ENCODE measurements at regions not wholly inside any gene's neighbourhood (a gene's known extent, or its start where the extent isn't known, plus 50 kb on each side); places are given as distances from the start of the nearest gene placed in this dataset.

DNA sequence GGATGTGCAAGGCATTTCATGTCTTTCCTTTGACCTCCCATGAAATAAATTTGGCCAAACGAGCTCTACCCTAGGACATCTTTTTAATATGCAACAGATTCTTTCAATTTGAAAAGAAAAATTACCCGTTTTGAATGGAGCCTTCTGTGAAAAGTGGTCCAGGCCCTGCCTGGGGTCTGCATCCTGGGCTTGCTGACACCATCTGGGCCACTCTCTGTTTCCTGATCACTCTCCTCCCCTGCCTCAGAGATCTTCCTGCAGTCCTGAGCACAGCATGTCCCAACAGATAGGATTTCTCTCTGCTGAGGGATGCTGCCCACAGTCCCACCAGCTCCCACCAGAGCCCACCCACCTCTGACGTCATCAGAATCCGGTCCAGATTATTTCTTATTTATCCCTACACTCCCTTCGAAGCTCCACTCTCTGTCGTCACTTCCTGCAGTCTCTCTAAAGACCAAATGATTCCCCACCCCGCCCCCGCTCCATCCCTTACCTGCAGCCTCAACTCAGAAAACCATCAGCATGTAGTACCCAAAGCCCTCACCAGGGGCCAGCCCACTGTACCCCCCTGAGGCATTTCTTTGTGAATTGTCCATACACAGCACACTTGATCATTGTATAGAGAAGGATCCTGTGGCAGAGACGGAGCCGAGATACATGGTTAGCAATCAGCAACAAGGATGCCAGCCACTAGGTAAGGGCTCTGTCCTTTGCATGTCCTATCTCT is 192.1 kb upstream of the MGMT start:
- no peak for DNase-seq (ENCODE audit: extremely low read depth in 1 of 2, low read depth in 1 of 2)

DNA sequence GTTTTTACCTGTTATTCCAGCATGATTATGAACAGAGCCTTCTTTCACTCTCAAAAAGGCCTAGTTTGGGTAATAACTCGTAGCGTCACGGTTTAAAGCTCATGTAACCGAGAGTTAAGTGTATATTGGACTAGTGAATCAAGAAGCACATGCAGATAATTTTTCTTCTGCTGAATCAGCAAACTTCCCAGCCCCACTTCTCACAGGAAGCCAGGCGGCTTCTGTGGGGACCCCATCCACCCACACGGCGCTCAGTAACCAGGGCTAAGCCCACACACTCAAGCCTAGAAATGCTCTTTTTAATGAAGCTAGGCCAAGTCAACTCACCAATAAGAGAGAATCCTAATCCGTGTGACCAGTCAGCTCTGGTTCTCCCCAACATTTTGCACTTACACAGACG is 191.2 kb upstream of the MGMT start:
- DNase-seq (ENCODE audit: extremely low read depth in 1 of 2, low read depth in 1 of 2): no peak

DNA sequence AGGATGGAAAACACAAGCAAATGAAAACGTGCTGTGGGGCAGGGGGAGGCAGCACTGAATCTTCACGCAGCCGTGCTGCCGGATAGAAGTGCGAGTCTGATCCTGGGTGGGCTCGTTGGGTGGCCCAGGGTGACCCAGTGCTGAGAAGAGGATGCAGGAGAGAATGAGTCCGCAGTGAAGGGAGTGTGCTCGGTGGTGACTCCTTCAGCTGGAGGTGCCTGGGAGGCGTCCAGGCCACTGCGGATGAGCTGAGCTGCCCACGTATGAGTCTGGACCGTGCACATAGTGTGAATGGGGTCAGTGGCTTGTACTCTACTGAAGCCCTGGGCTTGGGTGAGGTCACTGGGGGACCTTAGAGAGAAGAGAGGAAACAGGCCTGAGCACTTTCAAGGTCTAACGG is 190.0 kb upstream of the MGMT start:
- DNase-seq (ENCODE audit: extremely low read depth in 1 of 2, low read depth in 1 of 2): no peak

DNA sequence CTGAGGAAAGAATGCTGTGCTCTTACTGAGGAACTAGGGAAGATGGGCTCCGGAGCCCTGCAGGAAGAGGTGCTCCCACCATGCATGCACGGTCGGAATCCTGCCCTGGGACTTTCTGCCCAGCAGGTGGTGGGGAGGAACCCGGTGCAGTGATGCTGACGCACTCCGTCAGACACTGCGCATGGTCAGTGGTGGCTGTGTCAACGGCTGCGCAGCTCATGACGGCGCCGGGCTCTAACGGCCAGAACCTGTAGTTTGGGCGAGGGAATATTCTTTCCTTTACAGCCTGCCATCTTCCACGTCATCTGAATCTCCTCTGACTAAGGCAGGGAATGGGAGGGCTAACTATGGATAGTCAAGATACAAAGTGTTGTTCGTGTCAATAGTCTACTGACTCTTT is 189.2 kb upstream of the MGMT start:
- no peak for DNase-seq (ENCODE audit: extremely low read depth in 1 of 2, low read depth in 1 of 2)

DNA sequence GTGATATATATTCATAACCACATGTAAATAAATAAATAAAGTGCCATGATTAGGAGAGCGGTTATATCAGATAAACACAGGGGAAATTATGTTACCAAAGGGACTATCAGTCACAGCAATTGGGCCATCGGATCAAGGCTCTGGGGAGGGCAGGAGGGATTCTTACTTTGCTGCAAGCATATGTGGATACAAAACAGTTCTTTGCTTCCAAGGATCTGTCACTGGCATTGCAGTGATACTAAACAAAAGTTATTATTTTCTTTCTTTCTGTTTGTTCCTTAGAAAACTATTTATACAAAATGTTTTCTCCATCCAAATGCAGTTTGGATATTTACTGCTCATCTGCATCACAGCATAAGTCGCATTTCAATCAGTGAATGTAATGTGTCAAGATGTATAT is 188.4 kb upstream of the MGMT start:
- DNase-seq (ENCODE audit: extremely low read depth in 1 of 2, low read depth in 1 of 2): no peak

DNA sequence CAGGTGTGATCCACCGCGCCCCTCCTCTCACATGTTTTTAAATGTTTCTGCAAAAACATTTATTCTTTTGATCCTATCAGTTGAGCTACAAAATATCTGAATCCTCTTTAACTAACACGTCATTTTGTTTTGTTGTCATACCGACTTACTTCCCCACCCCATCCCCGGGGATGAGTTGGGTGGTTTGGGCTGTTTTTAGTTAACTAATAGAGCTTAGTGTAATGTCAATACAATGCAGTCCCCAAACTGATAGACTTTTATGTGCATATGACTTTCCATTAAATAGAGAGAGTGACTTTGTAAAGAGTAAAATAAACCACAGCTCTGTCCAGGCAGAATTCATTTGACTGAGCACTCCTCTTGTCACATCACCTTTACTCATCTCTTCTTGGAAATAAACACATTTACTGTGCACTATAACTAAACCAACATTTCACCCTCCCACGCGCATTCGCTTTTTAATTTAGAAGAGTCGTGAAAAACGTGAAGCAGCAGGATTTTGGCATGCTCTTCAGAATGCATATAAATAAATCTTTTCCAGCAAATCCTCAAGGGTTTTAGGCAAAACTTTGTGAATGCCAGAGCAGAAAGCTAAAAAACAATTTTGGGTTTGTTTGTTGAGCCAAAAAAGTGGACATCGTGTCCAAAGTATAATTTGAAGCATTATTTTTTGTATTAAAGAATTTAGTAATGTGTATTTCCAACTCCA is 187.4 kb upstream of the MGMT start:
- no peak for DNase-seq (ENCODE audit: extremely low read depth in 1 of 2, low read depth in 1 of 2)

DNA sequence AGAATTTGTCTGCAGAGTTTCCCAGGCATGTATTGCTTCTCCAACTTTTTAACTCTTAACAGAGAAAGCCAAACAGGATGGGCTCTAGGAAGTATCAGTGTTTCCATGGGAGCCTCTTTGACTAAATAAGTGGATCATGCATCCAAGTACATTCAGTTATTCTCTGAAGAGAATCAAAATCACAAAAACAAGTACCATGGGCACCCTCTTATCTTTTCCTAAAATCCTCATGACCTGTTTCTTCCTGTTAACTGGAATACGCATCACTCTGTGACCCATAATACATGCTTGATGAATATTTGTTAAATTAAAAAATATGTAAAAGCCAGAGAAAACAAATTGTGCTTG is 186.9 kb upstream of the MGMT start:
- no peak for DNase-seq (ENCODE audit: extremely low read depth in 1 of 2, low read depth in 1 of 2)

DNA sequence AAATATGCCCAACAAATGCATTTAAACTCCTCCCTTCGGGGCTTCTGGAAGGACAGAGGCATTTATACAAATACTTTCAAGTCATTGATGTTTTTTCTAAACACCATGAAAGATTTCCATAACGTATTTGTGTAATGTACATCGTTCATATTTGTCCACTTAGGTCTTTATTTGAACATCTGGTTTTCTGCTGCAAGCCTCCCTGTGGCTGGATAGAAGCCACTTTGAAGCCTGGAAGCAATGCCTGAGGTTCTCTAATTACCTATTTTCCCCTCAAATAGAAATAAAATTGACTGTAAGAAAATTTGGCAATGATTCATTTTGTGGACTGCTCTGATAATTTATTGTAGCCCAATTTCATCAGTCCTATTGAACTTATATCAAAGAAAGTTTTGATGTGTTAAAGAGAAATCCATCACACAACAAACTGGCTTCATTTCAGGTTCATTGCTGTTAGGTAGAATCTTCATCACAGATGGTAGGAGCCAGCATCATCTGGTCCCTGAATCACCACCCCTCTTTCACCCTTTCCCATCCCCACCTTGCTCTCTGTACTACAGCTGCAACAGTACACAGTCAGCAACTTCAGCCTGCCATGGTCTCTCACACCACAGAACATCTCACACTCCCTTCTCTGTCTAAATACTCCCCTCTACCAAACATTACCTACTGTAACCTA is 186.0 kb upstream of the MGMT start:
- DNase-seq (ENCODE audit: extremely low read depth in 1 of 2, low read depth in 1 of 2): no peak

DNA sequence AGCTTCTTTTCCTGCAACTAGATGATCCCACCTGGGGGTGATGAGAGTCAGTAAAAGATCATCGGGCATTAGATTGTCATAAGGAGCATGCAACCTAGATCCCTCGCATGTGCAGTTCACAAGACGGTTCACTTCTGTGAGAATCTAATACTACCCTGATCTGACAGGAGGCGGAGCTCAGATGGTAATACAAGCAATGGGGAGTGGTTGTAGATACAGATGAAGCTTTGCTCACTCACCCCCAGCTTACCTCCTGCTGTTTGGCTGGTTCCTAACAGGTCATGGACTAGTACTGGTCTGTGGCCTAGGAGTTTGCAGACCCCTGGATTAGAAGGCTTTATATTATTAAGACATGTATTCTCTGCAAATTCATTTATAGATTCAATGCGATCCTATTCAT is 181.6 kb upstream of the MGMT start:
- DNase-seq (ENCODE audit: extremely low read depth in 1 of 2, low read depth in 1 of 2): no peak

DNA sequence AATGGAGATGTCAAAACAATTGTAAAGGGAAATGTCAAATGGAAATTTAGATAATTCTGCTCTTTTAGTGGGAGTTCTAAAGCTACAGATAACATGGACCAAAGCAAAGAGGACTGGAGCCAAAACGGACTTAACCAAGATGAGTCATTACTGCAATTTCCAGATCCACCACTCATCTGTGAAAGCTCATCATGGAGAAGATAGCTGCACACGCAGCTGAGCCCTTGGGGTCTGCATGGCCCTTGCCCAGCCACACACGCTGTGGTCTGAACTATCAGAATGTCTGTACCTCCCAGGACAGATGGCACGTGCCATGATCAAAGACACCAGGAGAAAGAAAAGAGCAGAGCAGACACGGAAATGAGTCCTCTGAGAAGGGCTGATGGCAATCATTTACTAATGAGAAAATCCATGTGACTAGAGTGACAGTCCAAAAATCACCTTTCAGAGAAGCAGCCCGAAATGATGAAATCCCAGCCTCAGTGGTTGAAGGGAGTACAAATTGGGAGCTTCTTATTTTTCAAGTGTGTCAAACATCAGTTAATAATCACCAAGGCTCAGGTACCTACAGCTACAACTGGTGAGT is 177.9 kb upstream of the MGMT start:
- DNase-seq (ENCODE audit: extremely low read depth in 1 of 2, low read depth in 1 of 2): no peak

DNA sequence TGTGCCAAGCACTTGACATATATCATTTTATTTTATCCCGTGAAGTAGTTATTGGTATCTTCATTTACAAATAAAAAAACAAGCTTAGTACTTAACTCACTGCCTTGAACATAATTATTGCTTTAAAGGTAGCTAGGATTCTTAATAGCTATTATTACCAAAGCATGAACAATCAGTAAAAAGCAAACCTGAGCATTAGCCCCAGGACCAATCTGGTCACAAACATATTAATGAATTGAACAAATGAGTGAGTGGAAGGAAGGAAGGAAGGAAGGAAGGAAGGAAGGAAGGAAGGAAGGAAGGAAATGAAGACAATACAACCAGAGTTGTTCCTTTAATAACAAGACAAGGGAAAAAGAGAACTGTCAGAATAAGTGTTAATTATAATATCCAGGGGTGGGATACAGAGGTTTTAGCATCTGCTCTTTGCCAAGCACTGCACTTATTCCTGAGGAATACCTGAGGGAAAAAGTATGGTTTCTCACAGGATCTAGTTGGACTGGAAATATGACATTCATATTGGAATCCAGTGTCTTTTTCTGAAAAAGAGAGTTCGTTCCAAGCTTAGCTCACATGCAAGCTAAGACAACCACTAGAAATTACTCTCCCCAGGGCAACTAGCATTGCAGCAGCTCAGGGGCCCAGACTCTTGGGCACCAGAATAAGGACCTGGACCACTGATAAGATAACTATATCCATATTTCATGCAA is 172.9 kb upstream of the MGMT start:
- no peak for DNase-seq (ENCODE audit: extremely low read depth in 1 of 2, low read depth in 1 of 2)

DNA sequence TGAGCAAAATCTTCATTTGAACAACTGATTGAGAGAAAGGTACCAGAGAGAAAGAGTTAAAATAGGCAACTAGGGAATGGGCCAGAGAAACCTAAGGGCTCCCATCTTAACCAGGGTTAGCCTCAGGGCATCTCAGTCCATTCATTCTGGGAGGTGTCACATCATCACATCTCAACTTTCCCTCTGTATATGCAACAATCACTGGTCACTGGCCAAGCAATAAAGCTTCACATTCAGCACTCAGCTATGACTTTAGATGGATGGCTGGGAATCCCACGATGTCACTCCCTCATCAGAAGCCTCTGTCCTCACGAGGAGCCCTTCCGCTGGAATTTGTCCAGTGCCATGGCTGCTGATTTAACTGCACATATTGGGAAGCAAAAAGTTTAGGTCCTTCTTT is 172.1 kb upstream of the MGMT start:
- DNase-seq (ENCODE audit: extremely low read depth in 1 of 2, low read depth in 1 of 2): no peak

DNA sequence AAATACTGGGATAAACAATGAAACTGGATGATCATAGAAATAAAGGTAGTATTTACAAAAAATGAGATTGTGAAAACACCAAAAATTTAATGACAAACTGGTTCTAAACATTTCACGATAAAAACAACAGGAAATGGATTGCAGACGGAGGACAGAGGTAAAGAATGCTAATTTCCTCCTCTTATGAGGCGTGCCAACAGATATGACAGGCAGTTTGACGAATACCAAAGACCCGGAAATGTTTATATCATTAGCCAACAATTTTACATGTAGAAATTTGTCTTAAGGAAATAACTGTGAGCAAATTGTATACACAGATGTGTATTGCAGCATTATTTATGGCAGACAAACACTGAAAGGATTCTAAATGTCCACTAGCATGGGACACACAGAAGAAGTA is 162.0 kb upstream of the MGMT start:
- DNase-seq (ENCODE audit: extremely low read depth in 1 of 2, low read depth in 1 of 2): no peak

DNA sequence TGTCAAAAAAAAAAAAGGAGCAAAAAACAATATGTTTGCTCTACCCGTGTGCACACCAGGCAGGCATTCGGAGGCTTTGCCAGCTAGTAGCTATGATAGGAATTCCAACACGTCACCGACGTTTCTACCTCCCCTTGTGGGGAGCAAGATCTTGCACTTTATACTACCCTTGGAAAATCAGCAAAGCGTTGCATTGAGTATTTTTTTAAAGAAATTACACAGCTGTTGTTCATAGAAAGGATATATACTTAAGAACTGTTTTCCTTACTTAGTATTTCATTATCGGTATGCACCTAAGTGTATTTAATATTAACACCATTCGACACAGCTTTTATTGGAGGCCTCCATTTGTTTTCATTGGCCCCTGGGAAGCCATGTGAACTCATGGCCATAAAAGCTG is 159.9 kb upstream of the MGMT start:
- no peak for DNase-seq (ENCODE audit: extremely low read depth in 1 of 2, low read depth in 1 of 2)

DNA sequence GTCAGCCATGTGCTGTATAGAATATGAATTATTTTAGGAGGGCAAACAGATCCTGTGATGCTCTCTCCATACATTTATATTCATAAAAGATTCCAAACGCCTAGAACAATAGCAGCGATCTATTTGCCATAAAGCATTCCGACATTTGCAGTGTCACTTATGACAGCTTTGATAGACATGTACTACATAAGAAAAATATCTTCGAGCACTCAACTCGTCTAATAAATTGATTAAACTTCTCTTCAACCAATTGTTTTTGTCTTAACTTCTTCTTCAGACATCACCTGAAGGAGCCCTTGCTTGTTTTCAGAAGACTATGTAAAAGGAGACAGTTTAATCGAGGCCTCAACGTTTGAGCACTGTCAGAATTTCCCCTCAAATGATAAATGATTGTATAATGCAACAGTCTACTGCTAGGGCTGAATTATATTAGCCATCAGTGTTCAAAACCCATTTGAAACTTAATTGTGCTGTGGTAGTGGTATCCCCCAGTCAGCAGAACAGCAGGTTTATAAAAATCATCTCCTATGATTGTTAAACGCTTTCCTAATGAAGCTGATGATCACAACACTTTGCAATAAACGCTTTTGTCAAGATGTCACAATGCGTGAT is 158.0 kb upstream of the MGMT start:
- DNase-seq (ENCODE audit: extremely low read depth in 1 of 2, low read depth in 1 of 2): no peak

DNA sequence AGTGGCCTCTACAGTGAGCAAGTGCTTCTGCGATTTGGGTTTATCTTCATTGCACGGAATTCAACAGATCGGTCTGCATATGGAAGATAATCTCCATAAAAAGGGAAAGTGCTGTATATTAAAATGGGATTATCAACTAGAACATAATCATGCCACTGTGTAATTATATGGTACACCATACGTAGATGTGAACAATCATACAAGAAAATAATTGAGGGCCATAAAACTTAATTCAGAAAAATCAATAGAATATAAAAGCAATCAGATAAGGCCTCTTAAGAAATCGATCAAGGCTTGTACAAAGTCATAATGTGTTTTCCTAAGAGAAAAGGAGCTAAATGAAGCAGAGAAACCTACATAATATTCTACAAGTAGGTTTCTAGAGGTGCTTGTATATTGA is 157.5 kb upstream of the MGMT start:
- no peak for DNase-seq (ENCODE audit: extremely low read depth in 1 of 2, low read depth in 1 of 2)

DNA sequence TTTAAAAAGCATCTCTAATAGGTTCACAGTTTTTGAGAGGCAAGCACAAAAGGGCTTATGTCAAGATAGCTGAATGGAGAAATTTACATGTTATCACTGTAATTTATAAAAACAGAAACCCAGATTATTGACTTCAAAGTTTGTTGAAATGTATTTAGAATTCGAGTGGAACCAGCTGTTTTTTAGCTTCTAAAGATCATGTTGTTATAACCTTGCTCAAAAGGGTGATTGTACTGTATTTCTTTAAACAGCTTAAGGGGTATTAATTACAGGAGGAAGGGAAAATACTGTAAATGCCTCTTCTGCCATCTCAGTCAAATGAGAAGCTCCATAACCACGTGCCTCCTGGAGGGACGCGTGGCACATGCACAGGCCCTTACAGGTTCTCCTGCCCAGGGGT is 156.2 kb upstream of the MGMT start:
- DNase-seq (ENCODE audit: extremely low read depth in 1 of 2, low read depth in 1 of 2): no peak

DNA sequence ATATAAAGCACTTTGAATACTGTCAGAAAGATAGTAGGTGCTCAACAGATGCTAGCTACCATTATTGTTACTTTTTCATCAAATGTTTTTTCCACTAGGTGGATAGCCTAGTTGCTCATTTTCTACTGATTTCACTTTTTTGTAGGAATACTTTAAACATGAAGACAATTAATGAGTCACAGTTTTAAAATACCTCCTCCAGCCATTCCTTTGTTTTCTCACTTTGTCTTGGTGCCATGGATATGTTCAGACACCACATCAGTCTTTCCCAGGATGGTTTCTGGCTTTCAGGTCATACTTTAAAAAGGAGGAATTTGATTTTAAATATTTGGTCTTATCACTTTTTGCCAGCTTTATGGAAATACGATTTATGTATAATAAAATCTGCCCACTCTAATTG is 147.1 kb upstream of the MGMT start:
- DNase-seq (ENCODE audit: extremely low read depth in 1 of 2, low read depth in 1 of 2): no peak

DNA sequence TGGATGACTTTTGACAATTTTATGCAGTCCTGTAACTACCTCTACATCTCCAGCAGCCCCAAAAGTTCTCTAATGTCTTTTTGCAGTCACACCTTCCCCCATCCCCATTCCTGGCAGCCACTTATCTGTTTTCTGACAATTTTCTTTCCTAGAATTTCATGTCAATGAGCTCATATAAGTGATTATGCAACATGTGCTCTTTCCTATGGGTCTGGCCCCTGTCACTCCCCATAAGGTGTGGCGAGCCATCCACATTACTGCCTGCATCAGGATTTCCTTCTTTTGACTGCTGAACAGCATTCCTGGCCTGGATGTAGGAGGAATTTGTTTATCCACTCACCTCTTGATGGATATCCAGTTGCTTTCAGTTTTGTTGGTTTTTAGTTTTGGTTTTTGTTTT is 146.7 kb upstream of the MGMT start:
- no peak for DNase-seq (ENCODE audit: extremely low read depth in 1 of 2, low read depth in 1 of 2)

DNA sequence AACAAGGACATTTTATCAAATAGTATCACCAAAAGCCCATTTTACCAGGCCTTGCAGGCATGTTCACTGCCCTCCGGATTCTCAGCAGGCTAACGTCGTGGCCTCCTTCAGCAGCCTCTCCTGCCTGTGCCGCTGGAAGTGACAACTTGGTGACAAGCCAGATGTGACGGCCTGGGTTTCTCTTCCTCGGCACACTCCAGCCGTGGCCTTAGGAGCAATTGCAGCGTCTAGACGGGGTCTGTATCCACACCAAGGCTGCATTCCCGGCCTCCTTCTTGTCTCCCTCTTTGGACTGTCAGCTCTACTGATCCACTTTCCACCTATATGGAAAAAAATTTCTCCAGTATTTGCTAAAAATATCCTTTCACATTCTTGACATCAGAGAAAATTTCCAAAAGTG is 145.3 kb upstream of the MGMT start:
- no peak for DNase-seq (ENCODE audit: extremely low read depth in 1 of 2, low read depth in 1 of 2)

Data from stimulated activated CD8-positive, alpha-beta memory T cell treated with anti-CD3 and anti-CD28 coated beads, Interleukin-7, amount 100 ng/mL, for 48 hours (primary cell).